Endodermal cell (in vitro differentiated cells): ENCODE measurements at regions not wholly inside any gene's neighbourhood (a gene's known extent, or its start where the extent isn't known, plus 50 kb on each side); places are given as distances from the start of the nearest gene placed in this dataset.

Source experiments
- DNase-seq: peaks from one replicate; pipeline ENCODE4 v3.0.0-alpha.2; 2017
- H3K27ac ChIP-seq: 2 replicates; pipeline ENCODE4 v1.5.1; 2013; ENCODE audit warnings: mild to moderate bottlenecking, low read depth, low read length, moderate library complexity
- H3K27me3 ChIP-seq: 2 replicates; pipeline ENCODE4 v1.6.1; 2013; ENCODE audit warnings: mild to moderate bottlenecking, low read length, moderate library complexity; ENCODE audit not compliant: insufficient read depth, control insufficient read depth, poor library complexity, severe bottlenecking
- H3K36me3 ChIP-seq: 2 replicates; pipeline ENCODE4 v1.7.0; 2013; ENCODE audit warnings: mild to moderate bottlenecking, low read length, moderate library complexity; ENCODE audit not compliant: control insufficient read depth, insufficient read depth
- H3K4me1 ChIP-seq: one replicate; pipeline ENCODE4 v1.7.0; 2013; ENCODE audit warnings: low read length; ENCODE audit not compliant: control insufficient read depth, insufficient read depth
- H3K4me3 ChIP-seq: 2 replicates; pipeline ENCODE4 v1.5.1; 2013; ENCODE audit warnings: mild to moderate bottlenecking, low read length, moderate library complexity
- H3K9ac ChIP-seq: 2 replicates; pipeline ENCODE4 v1.6.1; 2013; ENCODE audit warnings: mild to moderate bottlenecking, low read length, moderate library complexity; ENCODE audit not compliant: poor library complexity, severe bottlenecking; ENCODE audit errors: extremely low read depth
- H3K9me3 ChIP-seq: 2 replicates; pipeline ENCODE4 v1.6.1; 2013; ENCODE audit warnings: mild to moderate bottlenecking, low read length, moderate library complexity; ENCODE audit not compliant: control insufficient read depth
- H3K27ac Mint-ChIP-seq: 2 replicates; pipeline ENCODE4 v1.8.0; 2020; ENCODE audit warnings: mixed read lengths
- H3K27me3 Mint-ChIP-seq: 2 replicates; pipeline ENCODE4 v1.8.0; 2021; ENCODE audit warnings: mild to moderate bottlenecking, mixed read lengths; ENCODE audit not compliant: insufficient read depth
- H3K36me3 Mint-ChIP-seq: 2 replicates; pipeline ENCODE4 v1.8.0; 2020; ENCODE audit warnings: low read depth, mixed read lengths
- H3K4me1 Mint-ChIP-seq: 2 replicates; pipeline ENCODE4 v1.8.0; 2020; ENCODE audit warnings: mixed read lengths
- H3K4me3 Mint-ChIP-seq: 2 replicates; pipeline ENCODE4 v1.8.0; 2020; ENCODE audit warnings: mild to moderate bottlenecking, moderate library complexity, mixed read lengths
- H3K9me3 Mint-ChIP-seq: 2 replicates; pipeline ENCODE4 v1.8.0; 2020; ENCODE audit warnings: mild to moderate bottlenecking, mixed read lengths
- CTCF ChIP-seq: fragments of 200-600 bp; sonication (generic); conservative IDR thresholded peaks from 2 replicates; pipeline ENCODE4 v1.5.0; 2021; ENCODE audit warnings: antibody characterized with exemption, mild to moderate bottlenecking
- WGBS, 2 experiments: methylation state at CpG; one replicate each; pipeline versions ENCODE4 v1.1.5 to v1.1.7; 2013; ENCODE audit warnings: missing lambda C conversion rate in 2 of 2, mixed read lengths in 1 of 2; ENCODE audit not compliant: insufficient coverage in 1 of 2, insufficient read length in 1 of 2; 5-methylcytosine and 5-hydroxymethylcytosine counted together

GRCh38 chr21:21816778-21817177 is 818.6 kb downstream of the NCAM2 start:
- Histone ChIP-seq H3K9me3 (no peaks in the 10 kb centered on the region), H3K27ac (no peak overlapping the region), H3K27me3 (no peaks in the 10 kb centered on the region), H3K4me1 (no peaks in the 10 kb centered on the region), H3K9ac (no peak overlapping the region), H3K36me3 (no peaks in the 10 kb centered on the region), H3K4me3 (no peak overlapping the region)
- Mint-ChIP-seq H3K4me3 (no peak overlapping the region), H3K36me3 (no peaks in the 10 kb centered on the region), H3K27me3 (no peaks in the 10 kb centered on the region), H3K27ac (no peak overlapping the region), H3K9me3 (no peaks in the 10 kb centered on the region), H3K4me1 (no peaks in the 10 kb centered on the region)
- DNase-seq = no peak
- TF ChIP-seq CTCF = no peak
- 92 to 94% methylated on average over 3 to 4 of the region's 4 CpGs for WGBS, 2 experiments

GRCh38 chr21:21818898-21819297 is 820.7 kb downstream of the NCAM2 start:
- no peaks in the 10 kb centered on the region for H3K36me3 ChIP-seq
- H3K27ac ChIP-seq = no peak overlapping the region
- DNase-seq = no peak
- H3K27me3 ChIP-seq = no peaks in the 10 kb centered on the region
- no peaks in the 10 kb centered on the region for H3K9me3 ChIP-seq
- H3K27ac Mint-ChIP-seq = no peak overlapping the region
- WGBS, 2 experiments = 90 to 92% methylated on average over 2 of the region's 2 CpGs
- H3K9ac ChIP-seq = no peak overlapping the region
- H3K4me1 Mint-ChIP-seq = no peaks in the 10 kb centered on the region
- no peak overlapping the region for H3K4me3 Mint-ChIP-seq
- H3K27me3 Mint-ChIP-seq = no peaks in the 10 kb centered on the region
- TF ChIP-seq CTCF = peak; percentile 24
- H3K9me3 Mint-ChIP-seq = no peaks in the 10 kb centered on the region
- H3K4me1 ChIP-seq = no peaks in the 10 kb centered on the region
- H3K36me3 Mint-ChIP-seq = no peaks in the 10 kb centered on the region
- no peak overlapping the region for H3K4me3 ChIP-seq

- no peaks in the 10 kb centered on the region for H3K27me3 ChIP-seq
- WGBS, 2 experiments = 83% methylated on average over 1 of the region's 1 CpG; no CpG with 5 or more reads in 1 of the 2 experiments
- no peak for DNase-seq
- H3K27ac ChIP-seq = no peak overlapping the region
- Mint-ChIP-seq H3K27ac (no peak overlapping the region), H3K4me1 (peaks cover 10% of the 10 kb centered on the region), H3K9me3 (no peaks in the 10 kb centered on the region), H3K27me3 (no peaks in the 10 kb centered on the region), H3K4me3 (no peak overlapping the region), H3K36me3 (no peaks in the 10 kb centered on the region)
- H3K9ac ChIP-seq = no peak overlapping the region
- H3K4me1 ChIP-seq = no peaks in the 10 kb centered on the region
- no peak for TF ChIP-seq CTCF
- H3K9me3 ChIP-seq = no peaks in the 10 kb centered on the region
- H3K4me3 ChIP-seq = no peak overlapping the region
- no peaks in the 10 kb centered on the region for H3K36me3 ChIP-seq
Measured at GRCh38 chr21:21828130-21828529, 829.9 kb downstream of the NCAM2 start.
